T47D (cell line): ENCODE measurements at regions not wholly inside any gene's neighbourhood (a gene's known extent, or its start where the extent isn't known, plus 50 kb on each side); places are given as distances from the start of the nearest gene placed in this dataset.
A peak's percentile ranks its signal among the peaks of the same experiment; 100 is the strongest.

Experiments
- DNase-seq, 2 experiments: peaks; one replicate each; pipeline versions ENCODE4 v3.0.0 to v3.0.0-alpha.2; 2011 to 2012; ENCODE audit warnings: low read depth in 1 of 2, low spot score in 1 of 2
- JUND ChIP-seq: IDR thresholded peaks from 2 replicates; pipeline ENCODE4 v1.6.1; 2012; ENCODE audit warnings: low read depth
- in situ Hi-C: cut with HindIII; loops from 2 replicates; pipeline ENCODE4 v1.10.0; 2016; ENCODE audit warnings: low sequenced_read_pairs, low pct_unique_long_range_greater_than_20kb

DNA sequence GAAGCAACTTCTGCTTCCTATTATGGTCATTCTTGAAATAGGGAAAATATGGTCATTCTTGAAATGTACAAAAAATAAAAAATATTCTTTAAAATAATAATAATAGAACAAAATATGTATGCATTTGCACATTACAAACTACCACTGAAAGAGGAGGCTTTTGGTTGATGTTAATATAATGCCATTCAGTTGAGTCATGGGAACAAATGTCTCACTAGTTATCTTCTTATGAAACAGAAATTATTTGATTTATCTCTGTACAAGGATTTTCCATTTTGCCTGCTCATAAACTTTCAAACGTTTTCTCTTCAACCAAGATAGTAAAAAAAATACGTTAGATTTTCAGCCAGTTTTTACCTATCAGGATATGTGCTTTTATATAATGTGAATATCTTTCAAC lies 1662.7 kb downstream of the OTOL1 start:
- TF ChIP-seq JUND, result no peak
- in situ Hi-C loops, result no loop called here
- DNase-seq, result no peak

DNA sequence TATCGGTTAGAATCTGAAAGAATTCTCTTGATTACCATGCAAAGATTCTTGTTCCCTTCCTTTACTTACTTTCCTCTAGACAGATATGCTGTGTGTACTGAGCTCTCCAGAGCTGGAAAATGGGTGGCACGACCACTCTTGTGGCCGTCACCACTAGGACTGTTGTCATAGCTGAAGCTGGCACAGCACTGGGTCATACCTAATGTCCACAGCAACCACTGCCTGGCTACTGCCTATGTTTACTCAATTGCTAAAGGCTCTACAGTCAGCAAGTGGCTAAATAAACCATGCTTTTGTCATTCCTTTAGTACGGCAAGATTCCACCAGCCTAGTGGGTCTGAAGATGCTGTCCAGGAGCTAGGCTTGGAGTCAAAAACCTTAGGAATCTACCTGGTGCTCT lies 1643.0 kb downstream of the OTOL1 start:
- DNase-seq, result peak; percentile 5 to 41
- in situ Hi-C loops, result no loop called here
- TF ChIP-seq JUND, result no peak

DNA sequence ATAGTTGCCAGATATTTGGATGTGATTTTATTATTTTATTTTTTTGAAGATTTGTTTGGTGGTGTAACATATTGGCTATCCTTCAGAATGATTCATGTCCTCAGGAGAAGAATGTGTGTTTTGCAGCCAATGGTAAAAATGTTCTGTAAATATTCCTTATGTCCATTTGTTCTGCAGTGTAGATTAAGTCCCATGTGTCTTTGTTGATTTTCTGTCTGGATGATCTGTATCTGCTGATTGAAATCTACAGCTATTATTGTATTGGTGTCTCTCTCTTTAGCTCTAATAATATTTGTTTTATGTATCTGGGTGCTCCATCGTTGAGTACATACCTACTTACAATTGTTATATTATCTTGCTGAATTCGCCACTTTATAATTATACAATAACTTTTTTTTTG lies 1641.7 kb downstream of the OTOL1 start:
- DNase-seq, result peak in 1 of 2 experiments; percentile 74
- in situ Hi-C loops, result no loop called here
- TF ChIP-seq JUND, result peak; percentile 57

DNA sequence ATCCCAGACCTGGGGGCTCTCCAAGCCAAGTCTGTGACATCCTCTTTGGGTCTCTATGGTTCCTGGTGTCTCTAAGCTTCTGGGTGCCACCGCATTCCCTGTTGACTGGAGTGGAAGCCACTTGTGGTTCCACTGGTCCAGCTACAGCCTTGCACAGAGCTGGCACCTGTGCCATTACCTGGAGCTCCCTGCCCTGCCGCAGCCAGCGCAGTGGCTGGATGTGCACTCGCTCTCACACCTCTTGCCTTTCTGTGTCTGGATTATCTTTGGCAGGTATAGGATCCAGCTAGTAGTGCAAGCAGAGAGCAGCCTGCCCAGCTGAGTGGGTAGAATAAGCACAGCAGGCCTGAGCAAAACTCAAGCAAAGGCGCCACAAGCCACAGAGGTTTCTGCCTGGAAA lies 1635.5 kb downstream of the OTOL1 start:
- DNase-seq, result no peak
- TF ChIP-seq JUND, result no peak
- in situ Hi-C loops, result no loop called here

DNA sequence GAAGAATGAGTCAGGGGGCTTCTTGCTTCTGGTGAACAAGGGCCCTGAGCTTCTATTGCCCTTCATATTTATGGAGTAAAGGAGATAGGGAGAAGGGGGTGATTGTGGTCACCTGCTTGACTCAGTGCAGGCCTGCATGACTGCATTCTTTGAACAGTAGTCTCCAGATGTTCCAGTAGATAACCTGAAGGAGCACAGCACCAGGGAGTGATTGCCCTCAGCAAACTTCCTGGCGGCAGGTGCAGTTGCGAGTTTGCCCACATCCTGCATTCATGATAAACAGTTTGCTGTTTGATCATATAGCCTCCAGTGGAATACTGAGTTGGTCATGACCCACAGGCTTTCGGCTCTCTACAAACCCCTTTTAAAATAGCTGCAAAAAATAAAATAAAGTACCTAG lies 1632.7 kb downstream of the OTOL1 start:
- in situ Hi-C loops, result no loop called here
- TF ChIP-seq JUND, result no peak
- no peak for DNase-seq

DNA sequence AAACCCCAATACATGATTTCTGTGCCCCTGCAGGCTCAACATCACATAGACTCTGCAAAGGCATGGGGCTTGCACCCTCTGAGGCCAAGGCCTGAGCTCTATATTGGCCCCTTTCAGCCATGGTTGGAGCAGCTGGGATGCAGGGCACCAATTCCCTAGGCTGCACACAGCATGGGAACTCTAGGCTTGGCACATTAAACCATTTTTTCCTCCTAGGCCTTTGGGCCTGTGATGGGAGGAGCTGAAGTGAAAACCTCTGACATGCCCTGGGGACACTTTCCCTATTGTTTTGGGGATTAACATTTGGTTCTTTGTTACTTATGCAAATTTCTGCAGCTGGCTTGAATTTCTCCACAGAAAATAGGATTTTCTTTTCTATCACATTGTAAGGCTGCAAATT lies 1629.5 kb downstream of the OTOL1 start:
- DNase-seq, result no peak
- in situ Hi-C loops, result no loop called here
- no peak for TF ChIP-seq JUND
